WTC11 (cell line): ENCODE measurements at regions not wholly inside any gene's neighbourhood (a gene's known extent, or its start where the extent isn't known, plus 50 kb on each side); places are given as distances from the start of the nearest gene placed in this dataset.

Experiments
- ATAC-seq: fragments of 200-7000 bp; cut with Tn5 transposase; 2 replicates; pipeline ENCODE4 v1.10.0; 2021; ENCODE audit warnings: mild to moderate bottlenecking, moderate library complexity
- CTCF ChIA-PET: fragments of 300-600 bp; sonication (Branson Sonifier 250); formaldehyde crosslinking; loops from one replicate; lab custom pipeline; 2021; ENCODE audit warnings: antibody characterized with exemption; lab: Charles Lee
- POLR2A ChIA-PET: fragments of 350-600 bp; sonication (Branson Sonifier 250); formaldehyde crosslinking; loops from one replicate; lab custom pipeline; 2021; ENCODE audit warnings: antibody characterized with exemption; lab: Charles Lee
- DNase-seq: peaks from one replicate; pipeline ENCODE4 v3.0.0; 2021; ENCODE audit warnings: low spot score
- H3K27ac Mint-ChIP-seq: 2 replicates; pipeline ENCODE4 v1.8.0; 2021; ENCODE audit warnings: mixed read lengths
- H3K27me3 Mint-ChIP-seq: 2 replicates; pipeline ENCODE4 v1.8.0; 2021; ENCODE audit warnings: low read depth, mild to moderate bottlenecking, moderate library complexity, mixed read lengths
- H3K36me3 Mint-ChIP-seq: 2 replicates; pipeline ENCODE4 v1.8.0; 2021; ENCODE audit warnings: mixed read lengths
- H3K4me1 Mint-ChIP-seq: 2 replicates; pipeline ENCODE4 v1.8.0; 2022; ENCODE audit warnings: mixed read lengths
- H3K4me3 Mint-ChIP-seq: 2 replicates; pipeline ENCODE4 v1.8.0; 2021; ENCODE audit warnings: mild to moderate bottlenecking, moderate library complexity, mixed read lengths
- H3K9me3 Mint-ChIP-seq: 2 replicates; pipeline ENCODE4 v1.8.0; 2021; ENCODE audit warnings: mixed read lengths
- ATF1 ChIP-seq: sonication (generic); formaldehyde crosslinking; IDR thresholded peaks from 2 replicates; pipeline ENCODE4 v1.8.1; 2023; ENCODE audit warnings: mild to moderate bottlenecking, moderate library complexity, missing genetic modification reagents
- GTF2I ChIP-seq: fragments of 250-450 bp; sonication (Bioruptor Pico); conservative IDR thresholded peaks from 2 replicates; pipeline ENCODE4 v1.4.0; 2021; ENCODE audit warnings: mild to moderate bottlenecking
- JUN ChIP-seq: sonication (generic); formaldehyde crosslinking; IDR thresholded peaks from 2 replicates; pipeline ENCODE4 v1.8.0; 2023; ENCODE audit warnings: mild to moderate bottlenecking, missing genetic modification reagents
- NFE2L1 ChIP-seq: sonication (generic); formaldehyde crosslinking; IDR thresholded peaks from 2 replicates; pipeline ENCODE4 v1.8.1; 2023; ENCODE audit warnings: missing genetic modification reagents
- NFYB ChIP-seq: sonication (generic); formaldehyde crosslinking; conservative IDR thresholded peaks from 2 replicates; pipeline ENCODE4 v1.8.0; 2022; ENCODE audit warnings: low read depth, missing genetic modification reagents
- OVOL2 ChIP-seq: fragments of 250-450 bp; sonication (Bioruptor Pico); IDR thresholded peaks from 2 replicates; pipeline ENCODE4 v1.9.0; 2021; ENCODE audit warnings: mild to moderate bottlenecking, borderline replicate concordance
- PRDM15 ChIP-seq: sonication (generic); formaldehyde crosslinking; IDR thresholded peaks from 2 replicates; pipeline ENCODE4 v1.8.0; 2022; ENCODE audit warnings: missing genetic modification reagents
- PRRX2 ChIP-seq: fragments of 250-450 bp; sonication (Bioruptor Pico); IDR thresholded peaks from 2 replicates; pipeline ENCODE4 v1.8.0; 2021; ENCODE audit warnings: mild to moderate bottlenecking
- RORB ChIP-seq: fragments of 250-450 bp; sonication (Bioruptor Pico); IDR thresholded peaks from 2 replicates; pipeline ENCODE4 v1.9.0; 2021; ENCODE audit warnings: mild to moderate bottlenecking
- SP1 ChIP-seq: sonication (generic); formaldehyde crosslinking; conservative IDR thresholded peaks from 2 replicates; pipeline ENCODE4 v1.8.1; 2022; ENCODE audit warnings: missing genetic modification reagents
- TEAD1 ChIP-seq: sonication (generic); formaldehyde crosslinking; IDR thresholded peaks from 2 replicates; pipeline ENCODE4 v1.8.0; 2022; ENCODE audit warnings: mild to moderate bottlenecking, missing genetic modification reagents
- TP53 ChIP-seq: sonication (generic); formaldehyde crosslinking; IDR thresholded peaks from 2 replicates; pipeline ENCODE4 v1.8.1; 2023; ENCODE audit warnings: mild to moderate bottlenecking, missing genetic modification reagents
- ZNF263 ChIP-seq: sonication (generic); formaldehyde crosslinking; IDR thresholded peaks from 2 replicates; pipeline ENCODE4 v1.8.1; 2022; ENCODE audit warnings: low read depth, mild to moderate bottlenecking, moderate library complexity, missing genetic modification reagents
- ZNF425 ChIP-seq: fragments of 250-450 bp; sonication (Bioruptor Pico); conservative IDR thresholded peaks from 2 replicates; pipeline ENCODE4 v1.9.0; 2021; ENCODE audit warnings: mild to moderate bottlenecking
- TF ChIP-seq, protein P1 (sequence below): sonication (generic); formaldehyde crosslinking; IDR thresholded peaks from 2 replicates; pipeline ENCODE4 v1.8.1; 2022; ENCODE audit warnings: low read depth, missing genetic modification reagents, borderline replicate concordance
- TF ChIP-seq, protein P2 (sequence below): sonication (generic); formaldehyde crosslinking; conservative IDR thresholded peaks from 2 replicates; pipeline ENCODE4 v1.8.1; 2022; ENCODE audit warnings: mild to moderate bottlenecking, missing genetic modification reagents
- TF ChIP-seq, protein P3 (sequence below): sonication (generic); formaldehyde crosslinking; conservative IDR thresholded peaks from 2 replicates; pipeline ENCODE4 v1.8.1; 2023; ENCODE audit warnings: mild to moderate bottlenecking, low read depth, missing genetic modification reagents, moderate library complexity
- TF ChIP-seq, protein P4 (sequence below): sonication (generic); formaldehyde crosslinking; IDR thresholded peaks from 2 replicates; pipeline ENCODE4 v1.8.1; 2023; ENCODE audit warnings: mild to moderate bottlenecking, missing genetic modification reagents, moderate library complexity

- H3K36me3 Mint-ChIP-seq: no peaks in the 10 kb centered on the region
- POLR2A ChIA-PET: no interaction called here
- peaks cover 40% of the 10 kb centered on the region for H3K4me1 Mint-ChIP-seq
- TF ChIP-seq JUN: no peak
- no peak for TF ChIP-seq ZNF263
- TF ChIP-seq PRDM15: no peak
- TF ChIP-seq, protein P1, sequence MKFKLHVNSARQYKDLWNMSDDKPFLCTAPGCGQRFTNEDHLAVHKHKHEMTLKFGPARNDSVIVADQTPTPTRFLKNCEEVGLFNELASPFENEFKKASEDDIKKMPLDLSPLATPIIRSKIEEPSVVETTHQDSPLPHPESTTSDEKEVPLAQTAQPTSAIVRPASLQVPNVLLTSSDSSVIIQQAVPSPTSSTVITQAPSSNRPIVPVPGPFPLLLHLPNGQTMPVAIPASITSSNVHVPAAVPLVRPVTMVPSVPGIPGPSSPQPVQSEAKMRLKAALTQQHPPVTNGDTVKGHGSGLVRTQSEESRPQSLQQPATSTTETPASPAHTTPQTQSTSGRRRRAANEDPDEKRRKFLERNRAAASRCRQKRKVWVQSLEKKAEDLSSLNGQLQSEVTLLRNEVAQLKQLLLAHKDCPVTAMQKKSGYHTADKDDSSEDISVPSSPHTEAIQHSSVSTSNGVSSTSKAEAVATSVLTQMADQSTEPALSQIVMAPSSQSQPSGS (CRISPR knock-in tag): no peak
- TF ChIP-seq GTF2I (CRISPR knock-in tag): no peak
- TF ChIP-seq, protein P2, sequence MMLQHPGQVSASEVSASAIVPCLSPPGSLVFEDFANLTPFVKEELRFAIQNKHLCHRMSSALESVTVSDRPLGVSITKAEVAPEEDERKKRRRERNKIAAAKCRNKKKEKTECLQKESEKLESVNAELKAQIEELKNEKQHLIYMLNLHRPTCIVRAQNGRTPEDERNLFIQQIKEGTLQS (CRISPR knock-in tag): no peak
- TF ChIP-seq PRRX2 (CRISPR knock-in tag): no peak
- no peak for TF ChIP-seq RORB (CRISPR knock-in tag)
- no peak for TF ChIP-seq ATF1
- no peak for TF ChIP-seq NFYB (CRISPR knock-in tag)
- no peak for TF ChIP-seq OVOL2
- TF ChIP-seq NFE2L1 (CRISPR knock-in tag): no peak
- TF ChIP-seq TEAD1 (CRISPR knock-in tag): no peak
- no peaks in the 10 kb centered on the region for H3K9me3 Mint-ChIP-seq
- DNase-seq: no peak
- H3K4me3 Mint-ChIP-seq: no peak overlapping the region
- CTCF ChIA-PET: interaction anchor here (0.6 to 6.3 kb wide), 5 partner anchors 17 to 1459 kb away, joined by 3 to 69 read pairs (median 7); no protein-coding TSS in a partner anchor
- ATAC-seq: no peak
- no peak overlapping the region for H3K27ac Mint-ChIP-seq
- H3K27me3 Mint-ChIP-seq: no peaks in the 10 kb centered on the region; the same call in 1 of the 2 replicates
Observed at GRCh38 chr11:45754741-45755140, 50.2 kb upstream of the SLC35C1 start.

DNA sequence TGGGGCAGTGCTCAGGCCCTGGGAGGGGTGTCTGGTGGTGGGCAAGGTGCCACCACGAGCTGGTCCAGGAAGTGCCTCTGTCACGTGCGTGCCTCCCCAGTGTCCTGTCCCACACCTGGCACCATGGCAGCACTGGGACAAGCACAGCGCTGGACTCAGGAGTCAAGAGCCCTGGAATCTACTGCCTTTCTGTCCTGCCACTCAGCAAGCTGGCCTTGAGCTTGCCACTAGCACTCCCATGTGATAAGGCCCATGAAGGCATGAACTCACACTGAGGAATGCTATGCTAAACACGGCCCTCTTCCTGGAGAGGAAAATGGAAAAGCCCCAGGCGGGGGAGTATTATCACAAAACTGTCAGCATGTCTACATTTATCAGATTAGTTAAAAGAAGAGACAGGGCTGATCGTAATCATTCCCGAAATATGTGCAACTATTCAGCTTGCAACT, 50.7 kb upstream of the SLC35C1 start:
- POLR2A ChIA-PET: no interaction called here
- CTCF ChIA-PET: interaction anchor here (0.6 to 6.3 kb wide), 5 partner anchors 17 to 1460 kb away, joined by 3 to 69 read pairs (median 7); no protein-coding TSS in a partner anchor
- H3K4me3 Mint-ChIP-seq: no peak overlapping the region
- H3K27me3 Mint-ChIP-seq: no peaks in the 10 kb centered on the region; the same call in 1 of the 2 replicates
- DNase-seq: no peak
- ATAC-seq: no peak
- H3K36me3 Mint-ChIP-seq: no peaks in the 10 kb centered on the region
- H3K4me1 Mint-ChIP-seq: peaks cover 40% of the 10 kb centered on the region
- no peak for TF ChIP-seq SP1 (CRISPR knock-in tag)
- TF ChIP-seq, protein P3, sequence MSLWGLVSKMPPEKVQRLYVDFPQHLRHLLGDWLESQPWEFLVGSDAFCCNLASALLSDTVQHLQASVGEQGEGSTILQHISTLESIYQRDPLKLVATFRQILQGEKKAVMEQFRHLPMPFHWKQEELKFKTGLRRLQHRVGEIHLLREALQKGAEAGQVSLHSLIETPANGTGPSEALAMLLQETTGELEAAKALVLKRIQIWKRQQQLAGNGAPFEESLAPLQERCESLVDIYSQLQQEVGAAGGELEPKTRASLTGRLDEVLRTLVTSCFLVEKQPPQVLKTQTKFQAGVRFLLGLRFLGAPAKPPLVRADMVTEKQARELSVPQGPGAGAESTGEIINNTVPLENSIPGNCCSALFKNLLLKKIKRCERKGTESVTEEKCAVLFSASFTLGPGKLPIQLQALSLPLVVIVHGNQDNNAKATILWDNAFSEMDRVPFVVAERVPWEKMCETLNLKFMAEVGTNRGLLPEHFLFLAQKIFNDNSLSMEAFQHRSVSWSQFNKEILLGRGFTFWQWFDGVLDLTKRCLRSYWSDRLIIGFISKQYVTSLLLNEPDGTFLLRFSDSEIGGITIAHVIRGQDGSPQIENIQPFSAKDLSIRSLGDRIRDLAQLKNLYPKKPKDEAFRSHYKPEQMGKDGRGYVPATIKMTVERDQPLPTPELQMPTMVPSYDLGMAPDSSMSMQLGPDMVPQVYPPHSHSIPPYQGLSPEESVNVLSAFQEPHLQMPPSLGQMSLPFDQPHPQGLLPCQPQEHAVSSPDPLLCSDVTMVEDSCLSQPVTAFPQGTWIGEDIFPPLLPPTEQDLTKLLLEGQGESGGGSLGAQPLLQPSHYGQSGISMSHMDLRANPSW: no peak
- H3K9me3 Mint-ChIP-seq: no peaks in the 10 kb centered on the region
- H3K27ac Mint-ChIP-seq: no peak overlapping the region

DNA sequence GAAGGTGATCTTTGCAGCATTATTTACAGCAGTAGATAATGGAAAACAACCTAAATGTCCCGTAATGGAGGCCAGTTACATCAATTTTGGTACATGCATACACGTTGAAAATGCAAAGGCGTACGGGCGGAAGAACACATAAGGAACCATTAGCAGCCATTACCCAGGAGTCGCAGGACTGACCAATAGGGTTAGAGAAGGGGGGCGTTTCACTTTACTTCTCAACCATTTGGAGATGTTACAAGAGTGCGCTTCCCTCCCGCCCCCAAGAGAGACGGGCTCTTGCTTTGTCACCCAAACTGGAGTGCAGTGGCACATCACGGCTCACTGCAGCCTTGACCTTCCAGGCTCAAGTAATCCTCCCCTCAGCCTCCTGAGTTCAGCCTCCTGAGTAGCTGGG, 52.8 kb upstream of the SLC35C1 start:
- H3K4me3 Mint-ChIP-seq: no peak overlapping the region
- TF ChIP-seq ATF1 (no peak), ZNF425 (CRISPR knock-in tag) (no peak), TP53 (CRISPR knock-in tag) (no peak)
- TF ChIP-seq, protein P4, sequence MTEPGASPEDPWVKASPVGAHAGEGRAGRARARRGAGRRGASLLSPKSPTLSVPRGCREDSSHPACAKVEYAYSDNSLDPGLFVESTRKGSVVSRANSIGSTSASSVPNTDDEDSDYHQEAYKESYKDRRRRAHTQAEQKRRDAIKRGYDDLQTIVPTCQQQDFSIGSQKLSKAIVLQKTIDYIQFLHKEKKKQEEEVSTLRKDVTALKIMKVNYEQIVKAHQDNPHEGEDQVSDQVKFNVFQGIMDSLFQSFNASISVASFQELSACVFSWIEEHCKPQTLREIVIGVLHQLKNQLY (CRISPR knock-in tag): no peak
- ATAC-seq: no peak
- no peak overlapping the region for H3K27ac Mint-ChIP-seq
- ChIA-PET POLR2A (no interaction called here), CTCF (interaction anchor here (0.9 kb wide), 1 partner anchor 20 kb away, joined by 3 read pairs; no protein-coding TSS in a partner anchor)
- H3K27me3 Mint-ChIP-seq: no peaks in the 10 kb centered on the region; the same call in 1 of the 2 replicates
- H3K4me1 Mint-ChIP-seq: peaks cover 36% of the 10 kb centered on the region
- no peaks in the 10 kb centered on the region for H3K9me3 Mint-ChIP-seq
- DNase-seq: no peak
- no peaks in the 10 kb centered on the region for H3K36me3 Mint-ChIP-seq
